Keratinocyte (primary cell): ENCODE measurements at regions not wholly inside any gene's neighbourhood (a gene's known extent, or its start where the extent isn't known, plus 50 kb on each side); places are given as distances from the start of the nearest gene placed in this dataset.

Experiments used
- DNase-seq: peaks from one replicate; pipeline ENCODE4 v3.0.0-alpha.2; 2011; ENCODE audit warnings: low read depth, missing footprints, low spot score
- FAIRE-seq: peaks from 2 replicates; lab custom pipeline; 2011; peaks lifted over from hg19 to GRCh38; lab: Jason Lieb, UNC
- H2AFZ ChIP-seq: 2 replicates; pipeline ENCODE4 v1.6.0; 2012; ENCODE audit warnings: low read length, control low read depth, inconsistent platforms; ENCODE audit not compliant: control insufficient read depth
- H3K27ac ChIP-seq: 2 replicates; pipeline ENCODE4 v1.5.1; 2011; ENCODE audit warnings: low read length; ENCODE audit not compliant: control insufficient read depth, insufficient read depth
- H3K27me3 ChIP-seq: 3 replicates; pipeline ENCODE4 v1.6.0; 2011; ENCODE audit warnings: low read length; ENCODE audit not compliant: control insufficient read depth, insufficient read depth; ENCODE audit errors: extremely low read depth
- H3K36me3 ChIP-seq, 2 experiments: 2 replicates in 1 of 2; 3 replicates in 1 of 2; pipeline ENCODE4 v1.5.1; 2011; ENCODE audit warnings: low read length in 2 of 2, mild to moderate bottlenecking in 1 of 2; ENCODE audit not compliant: control insufficient read depth in 2 of 2, insufficient read depth in 2 of 2; ENCODE audit errors: extremely low read depth in 1 of 2
- H3K4me1 ChIP-seq: 3 replicates; pipeline ENCODE4 v1.5.1; 2011; ENCODE audit warnings: low read length; ENCODE audit not compliant: control insufficient read depth, insufficient read depth; ENCODE audit errors: extremely low read depth
- H3K4me2 ChIP-seq: 3 replicates; pipeline ENCODE4 v1.6.0; 2011; ENCODE audit warnings: low read depth, low read length; ENCODE audit not compliant: control insufficient read depth, insufficient read depth; ENCODE audit errors: extremely low read depth
- H3K4me3 ChIP-seq, 3 experiments: fragments of 200-600 bp in 1 of 3; sonication (generic) in 1 of 3; 2 replicates in 2 of 3; 3 replicates in 1 of 3; pipeline ENCODE4 v1.5.1; 2011 to 2016; ENCODE audit warnings: low read length in 3 of 3, mild to moderate bottlenecking in 3 of 3, control low read depth in 2 of 3, inconsistent platforms in 1 of 3, low read depth in 1 of 3, mixed read lengths in 1 of 3, mixed run types in 1 of 3, moderate library complexity in 1 of 3; ENCODE audit not compliant: control insufficient read depth in 2 of 3, insufficient read depth in 2 of 3; ENCODE audit errors: extremely low read depth in 1 of 3
- H3K79me2 ChIP-seq: 2 replicates; pipeline ENCODE4 v1.6.0; 2012; ENCODE audit warnings: low read length; ENCODE audit not compliant: control insufficient read depth, insufficient read depth
- H3K9ac ChIP-seq: 3 replicates; pipeline ENCODE4 v1.6.0; 2011; ENCODE audit warnings: low read length; ENCODE audit not compliant: control insufficient read depth, insufficient read depth; ENCODE audit errors: extremely low read depth
- H3K9me1 ChIP-seq: 3 replicates; pipeline ENCODE4 v1.6.0; 2011; ENCODE audit warnings: low read length; ENCODE audit not compliant: control insufficient read depth, insufficient read depth; ENCODE audit errors: extremely low read depth
- H3K9me3 ChIP-seq: 2 replicates; pipeline ENCODE4 v1.5.1; 2012; ENCODE audit warnings: low read depth, low read length; ENCODE audit not compliant: control insufficient read depth
- H4K20me1 ChIP-seq: 3 replicates; pipeline ENCODE4 v1.6.0; 2011; ENCODE audit warnings: low read length; ENCODE audit not compliant: control insufficient read depth, insufficient read depth; ENCODE audit errors: extremely low read depth
- CTCF ChIP-seq, 3 experiments: IDR thresholded peaks in 1 of 3; conservative IDR thresholded peaks in 1 of 3; optimal IDR thresholded peaks in 1 of 3; 2 replicates in 2 of 3; 3 replicates in 1 of 3; pipeline versions ENCODE3 to v1.5.1; 2011; ENCODE audit warnings: low read length in 3 of 3, mild to moderate bottlenecking in 3 of 3, moderate library complexity in 2 of 3, control low read depth in 1 of 3, inconsistent platforms in 1 of 3; ENCODE audit not compliant: insufficient read depth in 2 of 3; ENCODE audit errors: extremely low read depth in 1 of 3
- EZH2 ChIP-seq: IDR thresholded peaks from one replicate; pipeline ENCODE4 v1.6.1; 2012; ENCODE audit warnings: inconsistent platforms, mild to moderate bottlenecking, low read length, moderate library complexity
- dilution Hi-C: fragments of 300-500 bp; cut with MboI; formaldehyde crosslinking; loops from one replicate; pipeline ENCODE4 v1.7.0; 2020; ENCODE audit warnings: low sequenced_read_pairs; ENCODE audit not compliant: extremely low pct_ligation_motif_present

GRCh38 chr19:30244533-30244932 is 127.7 kb upstream of the ZNF536 start:
- Histone ChIP-seq H3K9me1 (no peaks in the 10 kb centered on the region), H3K4me3 (no peak overlapping the region), H2AFZ (no peak overlapping the region), H3K4me1 (no peaks in the 10 kb centered on the region), H3K27me3 (no peaks in the 10 kb centered on the region), H3K9ac (no peak overlapping the region), H3K36me3 (no peaks in the 10 kb centered on the region), H3K27ac (no peak overlapping the region), H3K4me2 (no peak overlapping the region), H4K20me1 (no peaks in the 10 kb centered on the region), H3K79me2 (no peaks in the 10 kb centered on the region), H3K9me3 (no peaks in the 10 kb centered on the region)
- no peak for TF ChIP-seq EZH2
- no peak for TF ChIP-seq CTCF (optimal IDR thresholded peaks at IDR 0.05 in 1 of 3, IDR thresholded peaks at IDR 0.05 in 1 of 3, conservative IDR thresholded peaks at IDR 0.05 in 1 of 3; ENCODE audit: extremely low read depth in 1 of 3, insufficient read depth in 2 of 3, low read length in 3 of 3)
- FAIRE-seq = no peak
- dilution Hi-C loops = no loop called here
- DNase-seq = no peak

GRCh38 chr19:30245401-30246039 is 126.7 kb upstream of the ZNF536 start:
- H3K36me3 ChIP-seq = no peaks in the 10 kb centered on the region
- no peaks in the 10 kb centered on the region for H3K79me2 ChIP-seq
- H4K20me1 ChIP-seq = no peaks in the 10 kb centered on the region
- dilution Hi-C loops = no loop called here
- DNase-seq (no peak), FAIRE-seq (no peak)
- H3K27me3 ChIP-seq = no peaks in the 10 kb centered on the region
- H3K9me1 ChIP-seq = no peaks in the 10 kb centered on the region
- H2AFZ ChIP-seq = no peak overlapping the region
- H3K9ac ChIP-seq = no peak overlapping the region
- TF ChIP-seq EZH2 = no peak
- TF ChIP-seq CTCF (optimal IDR thresholded peaks at IDR 0.05 in 1 of 3, IDR thresholded peaks at IDR 0.05 in 1 of 3, conservative IDR thresholded peaks at IDR 0.05 in 1 of 3; ENCODE audit: extremely low read depth in 1 of 3, insufficient read depth in 2 of 3, low read length in 3 of 3) = no peak
- H3K4me3 ChIP-seq = no peak overlapping the region
- no peak overlapping the region for H3K27ac ChIP-seq
- no peaks in the 10 kb centered on the region for H3K4me1 ChIP-seq
- no peaks in the 10 kb centered on the region for H3K9me3 ChIP-seq
- H3K4me2 ChIP-seq = no peak overlapping the region
